22Rv1 (cell line): ENCODE measurements at regions not wholly inside any gene's neighbourhood (a gene's known extent, or its start where the extent isn't known, plus 50 kb on each side); places are given as distances from the start of the nearest gene placed in this dataset.

Experiments
- H3K27ac ChIP-seq: fragments of 450-650 bp; 2 replicates; pipeline ENCODE4 v1.5.1; 2017
- CTCF ChIP-seq: fragments of 450-650 bp; IDR thresholded peaks from 2 replicates; pipeline ENCODE4 v1.5.1; 2017; ENCODE audit warnings: mild to moderate bottlenecking
- ZFX ChIP-seq: fragments of 450-650 bp; IDR thresholded peaks from 2 replicates; pipeline ENCODE4 v1.6.1; 2017; ENCODE audit warnings: antibody characterized with exemption, borderline replicate concordance

- TF ChIP-seq ZFX (no peak), CTCF (no peak)
- H3K27ac ChIP-seq = no peak overlapping the region
These were observed 500.6 kb downstream of the ETS1 start for GRCh38 chr11:128086794-128087193.

- H3K27ac ChIP-seq = no peak overlapping the region
- TF ChIP-seq CTCF (no peak), ZFX (no peak)
These were observed 502.1 kb downstream of the ETS1 start for GRCh38 chr11:128085276-128085675.

GRCh38 chr11:128082574-128082973, 504.8 kb downstream of the ETS1 start:
- H3K27ac ChIP-seq = no peak overlapping the region
- TF ChIP-seq ZFX (no peak), CTCF (no peak)

GRCh38 chr11:128069665-128070064, 517.7 kb downstream of the ETS1 start:
- TF ChIP-seq CTCF = no peak
- TF ChIP-seq ZFX = no peak
- H3K27ac ChIP-seq = no peak overlapping the region

GRCh38 chr11:128067780-128068179, 519.6 kb downstream of the ETS1 start:
- no peak overlapping the region for H3K27ac ChIP-seq
- TF ChIP-seq CTCF = no peak
- TF ChIP-seq ZFX = no peak

- H3K27ac ChIP-seq = no peak overlapping the region
- TF ChIP-seq ZFX (no peak), CTCF (no peak)
These were observed 521.0 kb downstream of the ETS1 start for GRCh38 chr11:128066399-128066798.

GRCh38 chr11:128061281-128061871, 526.0 kb downstream of the ETS1 start:
- H3K27ac ChIP-seq = no peak overlapping the region
- no peak for TF ChIP-seq CTCF
- TF ChIP-seq ZFX = no peak
